Mucosa of descending colon (tissue), 3 donors: ENCODE measurements at regions not wholly inside any gene's neighbourhood (a gene's known extent, or its start where the extent isn't known, plus 50 kb on each side); places are given as distances from the start of the nearest gene placed in this dataset.

Source experiments
- ATAC-seq: fragments of 200-7000 bp; cut with Tn5 transposase; one replicate; pipeline ENCODE4 v1.9.1; 2020; ENCODE audit warnings: mild to moderate bottlenecking, moderate library complexity
- DNase-seq, 3 donors: peaks; one replicate each; pipeline ENCODE4 v3.0.0-alpha.2; 2020
- H3K36me3 ChIP-seq: fragments of 200-600 bp; one replicate; pipeline ENCODE4 v1.8.0; 2021; ENCODE audit warnings: low read depth, mild to moderate bottlenecking
- H3K4me1 ChIP-seq: fragments of 200-600 bp; one replicate; pipeline ENCODE4 v1.8.0; 2021; ENCODE audit warnings: low read depth, mild to moderate bottlenecking
- H3K4me3 ChIP-seq: fragments of 200-600 bp; one replicate; pipeline ENCODE4 v1.8.0; 2021; ENCODE audit warnings: mild to moderate bottlenecking
- H3K9me3 ChIP-seq: fragments of 200-600 bp; one replicate; pipeline ENCODE4 v1.8.0; 2021; ENCODE audit warnings: mild to moderate bottlenecking
- intact Hi-C, 2 donors: fragments of 100-400 bp; cut with DNase I in 1 of 2; cut with micrococcal nuclease in 1 of 2; formaldehyde crosslinking; loops; one replicate each; pipeline versions ENCODE4 v1.11.0 to v1.11.1; 2022; cut with DNase I, micrococcal nuclease
- TF ChIP-seq, protein P1 (sequence below): fragments of 200-600 bp; IDR thresholded peaks from one replicate; pipeline ENCODE4 v1.8.0; 2022; ENCODE audit warnings: antibody characterized with exemption, mild to moderate bottlenecking
- donor health status: DM: no; HTN: no; CAD: no; lungs with moderate emphysema.
- donor health status: DM: no; HTN: no; CAD: no.
- donor health status: DM: no; HTN: yes; CAD: no.

DNA sequence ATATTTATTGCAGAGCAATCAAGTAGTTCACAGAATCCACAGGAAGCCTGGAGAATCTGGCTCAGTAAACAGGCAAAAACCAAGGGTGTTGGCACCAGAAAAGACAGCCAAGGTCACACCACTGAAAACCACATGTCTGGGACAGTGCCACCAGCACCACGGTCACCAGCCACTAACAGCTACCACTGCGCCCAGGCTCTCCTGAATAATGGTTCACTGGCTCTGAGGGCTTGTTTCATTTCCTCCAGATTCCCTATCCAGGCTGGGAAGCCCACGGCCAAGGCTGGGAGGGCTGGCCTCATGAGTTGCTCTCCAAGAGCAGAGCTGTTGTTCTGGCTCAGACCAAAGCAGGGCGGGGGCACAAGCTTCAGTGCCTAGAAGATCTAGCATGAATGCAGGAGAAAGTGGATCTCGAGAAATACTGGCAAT is 54.5 kb upstream of the PTGFRN start:
- intact Hi-C loops, result no loop called here
- Histone ChIP-seq H3K9me3 (no peaks in the 10 kb centered on the region), H3K4me1 (peaks cover 31% of the 10 kb centered on the region), H3K36me3 (no peaks in the 10 kb centered on the region), H3K4me3 (no peak overlapping the region)
- TF ChIP-seq, protein P1, sequence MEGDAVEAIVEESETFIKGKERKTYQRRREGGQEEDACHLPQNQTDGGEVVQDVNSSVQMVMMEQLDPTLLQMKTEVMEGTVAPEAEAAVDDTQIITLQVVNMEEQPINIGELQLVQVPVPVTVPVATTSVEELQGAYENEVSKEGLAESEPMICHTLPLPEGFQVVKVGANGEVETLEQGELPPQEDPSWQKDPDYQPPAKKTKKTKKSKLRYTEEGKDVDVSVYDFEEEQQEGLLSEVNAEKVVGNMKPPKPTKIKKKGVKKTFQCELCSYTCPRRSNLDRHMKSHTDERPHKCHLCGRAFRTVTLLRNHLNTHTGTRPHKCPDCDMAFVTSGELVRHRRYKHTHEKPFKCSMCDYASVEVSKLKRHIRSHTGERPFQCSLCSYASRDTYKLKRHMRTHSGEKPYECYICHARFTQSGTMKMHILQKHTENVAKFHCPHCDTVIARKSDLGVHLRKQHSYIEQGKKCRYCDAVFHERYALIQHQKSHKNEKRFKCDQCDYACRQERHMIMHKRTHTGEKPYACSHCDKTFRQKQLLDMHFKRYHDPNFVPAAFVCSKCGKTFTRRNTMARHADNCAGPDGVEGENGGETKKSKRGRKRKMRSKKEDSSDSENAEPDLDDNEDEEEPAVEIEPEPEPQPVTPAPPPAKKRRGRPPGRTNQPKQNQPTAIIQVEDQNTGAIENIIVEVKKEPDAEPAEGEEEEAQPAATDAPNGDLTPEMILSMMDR, result no peak
- ATAC-seq (peak; percentile 51), DNase-seq (peak; percentile 43 to 57 (median 56))

DNA sequence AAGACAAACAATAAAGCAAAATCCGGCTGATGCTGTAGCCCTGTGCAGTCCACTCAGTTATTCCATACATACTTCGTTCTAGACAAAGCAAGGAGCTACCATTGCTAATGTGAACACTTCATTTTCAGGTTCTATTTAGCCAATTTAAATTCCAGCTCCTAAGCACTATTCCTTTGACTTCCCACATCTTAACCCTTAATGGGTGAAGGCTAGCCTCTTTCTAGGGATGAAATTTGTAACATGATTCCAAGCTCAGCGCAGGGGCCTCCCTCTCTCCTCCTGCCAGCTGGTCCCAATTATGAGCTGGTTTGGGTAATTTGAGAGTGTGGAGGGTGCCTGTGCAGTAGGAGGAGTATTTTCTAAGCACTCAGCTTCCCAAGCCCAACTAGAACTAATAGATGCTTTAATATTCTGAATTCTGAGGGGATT is 53.9 kb upstream of the PTGFRN start:
- DNase-seq, result no peak

DNA sequence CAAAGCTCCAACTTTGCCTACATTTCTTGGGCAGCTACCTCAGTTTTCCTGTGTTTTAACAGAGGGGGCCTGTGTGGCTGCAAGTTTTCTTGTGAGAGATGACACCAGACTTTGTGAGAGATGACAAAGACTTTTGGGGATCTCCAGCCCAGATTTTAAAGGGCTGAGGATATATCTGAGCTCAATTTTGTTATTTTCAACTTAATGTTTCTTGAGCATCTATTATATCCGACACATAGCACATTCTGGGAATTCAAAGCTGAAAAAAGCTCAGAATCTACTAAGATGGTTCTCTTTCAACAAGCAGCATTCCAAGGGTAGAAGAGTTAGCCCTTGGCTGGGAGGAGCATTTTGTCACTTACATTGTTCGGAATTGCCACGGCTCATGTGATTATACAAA is 53.4 kb upstream of the PTGFRN start:
- H3K4me3 ChIP-seq, result no peak overlapping the region
- no peaks in the 10 kb centered on the region for H3K9me3 ChIP-seq
- ATAC-seq, result no peak
- DNase-seq, result no peak
- intact Hi-C loops, result no loop called here
- peaks cover 31% of the 10 kb centered on the region for H3K4me1 ChIP-seq
- no peaks in the 10 kb centered on the region for H3K36me3 ChIP-seq
- TF ChIP-seq, protein P1, result no peak

More for the DNA sequence above, 53.9 kb upstream of the PTGFRN start:
- H3K9me3 ChIP-seq, result no peaks in the 10 kb centered on the region
- H3K4me1 ChIP-seq, result peaks cover 31% of the 10 kb centered on the region
- H3K36me3 ChIP-seq, result no peaks in the 10 kb centered on the region
- no peak overlapping the region for H3K4me3 ChIP-seq
- TF ChIP-seq, protein P1, result no peak
- ATAC-seq, result no peak
- intact Hi-C loops, result no loop called here

- ATAC-seq, result no peak
- intact Hi-C loops, result no loop called here
These were observed 52.6 kb upstream of the PTGFRN start for GRCh38 chr1:116857092-116857491.

More at GRCh38 chr1:116857092-116857491, 52.6 kb upstream of the PTGFRN start:
- H3K4me1 ChIP-seq, result peaks cover 31% of the 10 kb centered on the region
- TF ChIP-seq, protein P1, result no peak
- no peaks in the 10 kb centered on the region for H3K9me3 ChIP-seq
- no peak for DNase-seq
- H3K4me3 ChIP-seq, result no peak overlapping the region
- H3K36me3 ChIP-seq, result no peaks in the 10 kb centered on the region
